Right atrium auricular region (tissue), 2 donors: ENCODE measurements at regions not wholly inside any gene's neighbourhood (a gene's known extent, or its start where the extent isn't known, plus 50 kb on each side); places are given as distances from the start of the nearest gene placed in this dataset.
"Not testable (repeated sequence)": the region's sequence is repeated elsewhere in the genome, so short reads cannot be mapped to it uniquely, and the experiment has no call there.

Experiments
- DNase-seq: peaks from one replicate; pipeline ENCODE4 v3.0.0-alpha.2; 2019; ENCODE audit warnings: low spot score
- H3K27ac ChIP-seq, 2 donors: fragments of 200-600 bp; sonication (generic); 1 replicate in 1 of 2; 2 replicates in 1 of 2; pipeline ENCODE4 v1.5.1; 2016 to 2019
- H3K27me3 ChIP-seq, 2 donors: fragments of 200-600 bp; sonication (generic); one replicate each; pipeline versions ENCODE4 v1.5.1 to v1.6.0; 2017 to 2019
- H3K36me3 ChIP-seq: fragments of 200-600 bp; sonication (generic); one replicate; pipeline ENCODE4 v1.5.1; 2016
- H3K4me1 ChIP-seq, 2 donors: fragments of 200-600 bp; sonication (generic); one replicate each; pipeline versions ENCODE4 v1.5.1 to v1.6.0; 2017 to 2019
- H3K4me3 ChIP-seq, 2 donors: fragments of 200-600 bp; sonication (generic); 1 replicate in 1 of 2; 2 replicates in 1 of 2; pipeline ENCODE4 v1.5.1; 2017 to 2019; ENCODE audit warnings: mild to moderate bottlenecking in 1 of 2, moderate library complexity in 1 of 2
- H3K9me3 ChIP-seq, 2 donors: fragments of 200-600 bp; sonication (generic); one replicate each; pipeline ENCODE4 v1.5.1; 2019
- CTCF ChIP-seq, 2 donors: fragments of 200-600 bp; sonication (generic); IDR thresholded peaks; one replicate each; pipeline ENCODE4 v1.5.1; 2019; ENCODE audit warnings: antibody characterized with exemption in 2 of 2

GRCh38 chr10:94251568-94251967 lies 111.2 kb downstream of the NOC3L start:
- H3K36me3 ChIP-seq = peaks cover 25% of the 10 kb centered on the region
- no peak for TF ChIP-seq CTCF (IDR thresholded peaks at IDR 0.05)
- H3K4me3 ChIP-seq = no peak overlapping the region
- no peaks in the 10 kb centered on the region for H3K9me3 ChIP-seq
- H3K27me3 ChIP-seq = no peaks in the 10 kb centered on the region
- DNase-seq = no peak
- peak overlapping the region in 1 of 2 donors; percentile 5 for H3K27ac ChIP-seq
- H3K4me1 ChIP-seq = peaks cover 0 to 9% of the 10 kb centered on the region in 2 donors

- not testable (repeated sequence) for DNase-seq, H3K9me3 ChIP-seq, H3K27ac ChIP-seq, H3K27me3 ChIP-seq, H3K4me3 ChIP-seq, H3K4me1 ChIP-seq
- peaks cover 50% of the 10 kb centered on the region for H3K36me3 ChIP-seq
Observed at GRCh38 chr10:94257407-94257806, 105.3 kb downstream of the NOC3L start.

GRCh38 chr10:94260455-94260854 lies 102.3 kb downstream of the NOC3L start:
- Histone ChIP-seq H3K36me3 (peaks cover 36% of the 10 kb centered on the region), H3K4me1 (peaks cover 0 to 4% of the 10 kb centered on the region in 2 donors), H3K4me3 (no peak overlapping the region), H3K9me3 (no peaks in the 10 kb centered on the region), H3K27ac (no peak overlapping the region), H3K27me3 (no peaks in the 10 kb centered on the region)
- DNase-seq = no peak
- TF ChIP-seq CTCF (IDR thresholded peaks at IDR 0.05) = no peak

- no peak for TF ChIP-seq CTCF (IDR thresholded peaks at IDR 0.05)
- Histone ChIP-seq H3K9me3 (no peaks in the 10 kb centered on the region), H3K4me1 (peaks cover 0 to 4% of the 10 kb centered on the region in 2 donors), H3K27me3 (no peaks in the 10 kb centered on the region), H3K36me3 (peaks cover 20% of the 10 kb centered on the region), H3K27ac (no peak overlapping the region), H3K4me3 (no peak overlapping the region)
- DNase-seq = no peak
Observed at GRCh38 chr10:94264085-94264484, 98.7 kb downstream of the NOC3L start.

- no peaks in the 10 kb centered on the region for H3K27me3 ChIP-seq
- TF ChIP-seq CTCF (IDR thresholded peaks at IDR 0.05) = no peak
- no peak for DNase-seq
- no peaks in the 10 kb centered on the region for H3K9me3 ChIP-seq
- H3K36me3 ChIP-seq = peaks cover 20% of the 10 kb centered on the region
- H3K4me1 ChIP-seq = peaks cover 0 to 4% of the 10 kb centered on the region in 2 donors
- H3K27ac ChIP-seq = no peak overlapping the region
- H3K4me3 ChIP-seq = no peak overlapping the region
Observed at GRCh38 chr10:94266091-94266490, 96.6 kb downstream of the NOC3L start.

- no peak for TF ChIP-seq CTCF (IDR thresholded peaks at IDR 0.05)
- Histone ChIP-seq H3K27me3 (no peaks in the 10 kb centered on the region), H3K4me3 (no peak overlapping the region), H3K27ac (no peak overlapping the region), H3K36me3 (peaks cover 27% of the 10 kb centered on the region), H3K4me1 (peaks cover 0 to 8% of the 10 kb centered on the region in 2 donors), H3K9me3 (peaks cover 0 to 9% of the 10 kb centered on the region in 2 donors)
- no peak for DNase-seq
Observed at GRCh38 chr10:94268652-94269051, 94.1 kb downstream of the NOC3L start.
